HepG2 (cell line): ENCODE measurements at regions not wholly inside any gene's neighbourhood (a gene's known extent, or its start where the extent isn't known, plus 50 kb on each side); places are given as distances from the start of the nearest gene placed in this dataset.
A peak's percentile ranks its signal among the peaks of the same experiment; 100 is the strongest.

Experiments
- DNMT1 ChIP-seq: sonication (generic); formaldehyde crosslinking; IDR thresholded peaks from 2 replicates; pipeline ENCODE4 v1.5.1; 2020; ENCODE audit warnings: mild to moderate bottlenecking, missing genetic modification reagents
- DPF2 ChIP-seq: sonication (generic); formaldehyde crosslinking; IDR thresholded peaks from 2 replicates; pipeline ENCODE4 v1.4.0; 2020; ENCODE audit warnings: mild to moderate bottlenecking, low read depth, missing genetic modification reagents, borderline replicate concordance
- ELF3 ChIP-seq: IDR thresholded peaks from 2 replicates; pipeline ENCODE4 v1.6.1; 2016; ENCODE audit warnings: missing genetic modification reagents, missing compliant biosample characterization
- JUND ChIP-seq: sonication (generic); formaldehyde crosslinking; IDR thresholded peaks from 2 replicates; pipeline ENCODE4 v1.8.0; 2022; ENCODE audit warnings: mild to moderate bottlenecking, missing genetic modification reagents
- KAT8 ChIP-seq: IDR thresholded peaks from 2 replicates; pipeline ENCODE4 v1.6.1; 2016; ENCODE audit warnings: missing genetic modification reagents, missing compliant biosample characterization
- MIXL1 ChIP-seq: IDR thresholded peaks from 2 replicates; pipeline ENCODE4 v1.6.1; 2016
- MXI1 ChIP-seq: IDR thresholded peaks from 3 replicates; pipeline ENCODE4 v1.6.1; 2012; ENCODE audit warnings: low read depth, low read length, inconsistent platforms, borderline replicate concordance
- MYC ChIP-seq: sonication (generic); formaldehyde crosslinking; IDR thresholded peaks from 2 replicates; pipeline ENCODE4 v1.9.0; 2021; ENCODE audit warnings: missing genetic modification reagents, borderline replicate concordance
- PAX8 ChIP-seq: sonication (generic); formaldehyde crosslinking; IDR thresholded peaks from 2 replicates; pipeline ENCODE4 v1.8.0; 2022; ENCODE audit warnings: mild to moderate bottlenecking, missing genetic modification reagents, borderline replicate concordance
- SALL1 ChIP-seq: sonication (generic); formaldehyde crosslinking; IDR thresholded peaks from 2 replicates; pipeline ENCODE4 v1.8.0; 2022; ENCODE audit warnings: mild to moderate bottlenecking, missing genetic modification reagents
- TSC22D2 ChIP-seq: sonication (generic); formaldehyde crosslinking; IDR thresholded peaks from 2 replicates; pipeline ENCODE4 v1.5.1; 2020; ENCODE audit warnings: missing genetic modification reagents, mild to moderate bottlenecking, borderline replicate concordance
- ZFP1 ChIP-seq: IDR thresholded peaks from 2 replicates; pipeline ENCODE4 v1.6.1; 2016
- ZFX ChIP-seq: sonication (generic); formaldehyde crosslinking; IDR thresholded peaks from 2 replicates; pipeline ENCODE4 v1.4.0; 2020; ENCODE audit warnings: mild to moderate bottlenecking, low read depth, missing genetic modification reagents, moderate library complexity
- ZMYM2 ChIP-seq: sonication (generic); formaldehyde crosslinking; IDR thresholded peaks from 2 replicates; pipeline ENCODE4 v1.8.0; 2022; ENCODE audit warnings: mild to moderate bottlenecking, missing genetic modification reagents
- ZMYM3 ChIP-seq: sonication (generic); formaldehyde crosslinking; IDR thresholded peaks from 2 replicates; pipeline ENCODE4 v1.5.1; 2020; ENCODE audit warnings: mild to moderate bottlenecking, missing genetic modification reagents
- ZNF274 ChIP-seq: sonication (generic); formaldehyde crosslinking; IDR thresholded peaks from 2 replicates; pipeline ENCODE4 v1.5.1; 2020; ENCODE audit warnings: mild to moderate bottlenecking, missing genetic modification reagents
- ZNF326 ChIP-seq: sonication (generic); formaldehyde crosslinking; IDR thresholded peaks from 2 replicates; pipeline ENCODE4 v1.4.0; 2020; ENCODE audit warnings: missing genetic modification reagents, borderline replicate concordance
- ZNF570 ChIP-seq: sonication (generic); formaldehyde crosslinking; IDR thresholded peaks from 2 replicates; pipeline ENCODE4 v1.4.0; 2020; ENCODE audit warnings: mild to moderate bottlenecking, missing genetic modification reagents, borderline replicate concordance
- ZNF772 ChIP-seq: sonication (generic); formaldehyde crosslinking; IDR thresholded peaks from 2 replicates; pipeline ENCODE4 v1.5.0; 2020; ENCODE audit warnings: mild to moderate bottlenecking, missing genetic modification reagents
- TF ChIP-seq, protein P1 (sequence below): sonication (generic); formaldehyde crosslinking; IDR thresholded peaks from 2 replicates; pipeline ENCODE4 v1.5.1; 2020; ENCODE audit warnings: mild to moderate bottlenecking, missing genetic modification reagents, borderline replicate concordance
- TF ChIP-seq, protein P2 (sequence below): sonication (generic); formaldehyde crosslinking; IDR thresholded peaks from 2 replicates; pipeline ENCODE4 v1.8.1; 2022; ENCODE audit warnings: low read depth, mild to moderate bottlenecking, missing genetic modification reagents
- TF ChIP-seq, protein P3 (sequence below): sonication (generic); formaldehyde crosslinking; IDR thresholded peaks from 2 replicates; pipeline ENCODE4 v1.5.1; 2020; ENCODE audit warnings: mild to moderate bottlenecking, missing genetic modification reagents, moderate library complexity
- TF ChIP-seq, protein P4 (sequence below): sonication (generic); formaldehyde crosslinking; IDR thresholded peaks from 2 replicates; pipeline ENCODE4 v1.5.0; 2020; ENCODE audit warnings: missing genetic modification reagents

DNA sequence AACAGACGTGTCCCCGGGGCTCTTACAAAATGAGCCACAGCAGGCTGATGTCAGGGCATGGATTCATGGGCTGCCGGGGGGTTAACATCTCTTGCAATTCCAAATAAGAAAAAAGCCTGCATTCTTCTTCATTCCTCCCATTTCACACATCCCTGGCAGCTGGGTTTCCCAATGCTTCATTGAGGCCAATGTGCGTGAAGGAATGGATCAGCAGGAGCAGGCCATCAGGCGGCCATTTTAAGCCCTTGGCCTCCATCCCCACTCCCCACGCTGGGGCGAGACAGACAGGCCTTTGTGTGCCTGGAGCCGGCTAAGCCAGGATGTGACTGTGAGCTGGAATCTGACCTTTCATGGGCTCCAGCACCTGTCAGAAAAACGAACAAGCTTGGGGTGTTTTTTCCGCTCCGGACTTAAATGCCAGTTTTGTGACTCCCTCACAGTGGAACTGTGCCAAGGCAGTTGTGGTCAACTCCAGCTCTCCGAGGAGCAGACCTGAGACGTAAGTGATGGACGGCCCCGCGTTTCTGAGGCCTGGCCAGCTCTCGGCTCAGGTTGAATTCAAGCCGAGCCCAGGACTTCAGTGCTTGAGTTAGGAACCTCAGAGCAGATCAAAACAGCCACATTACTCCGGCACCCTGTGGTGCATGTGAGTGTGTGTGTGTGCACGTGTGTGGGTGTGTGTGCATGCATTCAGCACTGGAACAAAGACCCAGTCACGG is 133.1 kb downstream of the TMEM30B start (continued):
- TF ChIP-seq MYC (CRISPR knock-in tag) (0 out of 2 replicates have a peak, but pooled peaks have one; percentile 24), ELF3 (CRISPR knock-in tag) (no peak), ZMYM3 (CRISPR knock-in tag) (no peak), SALL1 (CRISPR knock-in tag) (0 out of 2 replicates have a peak, but pooled peaks have one; percentile 11), ZNF326 (CRISPR knock-in tag) (no peak), ZNF274 (CRISPR knock-in tag) (no peak), MIXL1 (no peak), JUND (CRISPR knock-in tag) (no peak), MXI1 (no peak), ZNF570 (CRISPR knock-in tag) (no peak), DNMT1 (no peak), KAT8 (CRISPR knock-in tag) (peak; percentile 34; the same call in 1 of the 2 replicates), DPF2 (CRISPR knock-in tag) (no peak), ZFP1 (no peak), PAX8 (no peak), ZNF772 (no peak), TSC22D2 (CRISPR knock-in tag) (no peak), ZFX (peak; percentile 39), ZMYM2 (CRISPR knock-in tag) (no peak)
- TF ChIP-seq, protein P1, sequence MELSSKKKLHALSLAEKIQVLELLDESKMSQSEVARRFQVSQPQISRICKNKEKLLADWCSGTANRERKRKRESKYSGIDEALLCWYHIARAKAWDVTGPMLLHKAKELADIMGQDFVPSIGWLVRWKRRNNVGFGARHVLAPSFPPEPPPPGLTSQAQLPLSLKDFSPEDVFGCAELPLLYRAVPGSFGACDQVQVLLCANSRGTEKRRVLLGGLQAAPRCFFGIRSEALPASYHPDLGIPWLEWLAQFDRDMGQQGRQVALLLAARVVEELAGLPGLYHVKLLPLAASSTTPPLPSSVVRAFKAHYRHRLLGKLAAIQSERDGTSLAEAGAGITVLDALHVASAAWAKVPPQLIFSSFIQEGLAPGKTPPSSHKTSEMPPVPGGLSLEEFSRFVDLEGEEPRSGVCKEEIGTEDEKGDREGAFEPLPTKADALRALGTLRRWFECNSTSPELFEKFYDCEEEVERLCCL (CRISPR knock-in tag): no peak
- TF ChIP-seq, protein P2, sequence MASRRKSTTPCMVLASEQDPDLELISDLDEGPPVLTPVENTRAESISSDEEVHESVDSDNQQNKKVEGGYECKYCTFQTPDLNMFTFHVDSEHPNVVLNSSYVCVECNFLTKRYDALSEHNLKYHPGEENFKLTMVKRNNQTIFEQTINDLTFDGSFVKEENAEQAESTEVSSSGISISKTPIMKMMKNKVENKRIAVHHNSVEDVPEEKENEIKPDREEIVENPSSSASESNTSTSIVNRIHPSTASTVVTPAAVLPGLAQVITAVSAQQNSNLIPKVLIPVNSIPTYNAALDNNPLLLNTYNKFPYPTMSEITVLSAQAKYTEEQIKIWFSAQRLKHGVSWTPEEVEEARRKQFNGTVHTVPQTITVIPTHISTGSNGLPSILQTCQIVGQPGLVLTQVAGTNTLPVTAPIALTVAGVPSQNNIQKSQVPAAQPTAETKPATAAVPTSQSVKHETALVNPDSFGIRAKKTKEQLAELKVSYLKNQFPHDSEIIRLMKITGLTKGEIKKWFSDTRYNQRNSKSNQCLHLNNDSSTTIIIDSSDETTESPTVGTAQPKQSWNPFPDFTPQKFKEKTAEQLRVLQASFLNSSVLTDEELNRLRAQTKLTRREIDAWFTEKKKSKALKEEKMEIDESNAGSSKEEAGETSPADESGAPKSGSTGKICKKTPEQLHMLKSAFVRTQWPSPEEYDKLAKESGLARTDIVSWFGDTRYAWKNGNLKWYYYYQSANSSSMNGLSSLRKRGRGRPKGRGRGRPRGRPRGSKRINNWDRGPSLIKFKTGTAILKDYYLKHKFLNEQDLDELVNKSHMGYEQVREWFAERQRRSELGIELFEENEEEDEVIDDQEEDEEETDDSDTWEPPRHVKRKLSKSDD: no peak
- TF ChIP-seq, protein P3, sequence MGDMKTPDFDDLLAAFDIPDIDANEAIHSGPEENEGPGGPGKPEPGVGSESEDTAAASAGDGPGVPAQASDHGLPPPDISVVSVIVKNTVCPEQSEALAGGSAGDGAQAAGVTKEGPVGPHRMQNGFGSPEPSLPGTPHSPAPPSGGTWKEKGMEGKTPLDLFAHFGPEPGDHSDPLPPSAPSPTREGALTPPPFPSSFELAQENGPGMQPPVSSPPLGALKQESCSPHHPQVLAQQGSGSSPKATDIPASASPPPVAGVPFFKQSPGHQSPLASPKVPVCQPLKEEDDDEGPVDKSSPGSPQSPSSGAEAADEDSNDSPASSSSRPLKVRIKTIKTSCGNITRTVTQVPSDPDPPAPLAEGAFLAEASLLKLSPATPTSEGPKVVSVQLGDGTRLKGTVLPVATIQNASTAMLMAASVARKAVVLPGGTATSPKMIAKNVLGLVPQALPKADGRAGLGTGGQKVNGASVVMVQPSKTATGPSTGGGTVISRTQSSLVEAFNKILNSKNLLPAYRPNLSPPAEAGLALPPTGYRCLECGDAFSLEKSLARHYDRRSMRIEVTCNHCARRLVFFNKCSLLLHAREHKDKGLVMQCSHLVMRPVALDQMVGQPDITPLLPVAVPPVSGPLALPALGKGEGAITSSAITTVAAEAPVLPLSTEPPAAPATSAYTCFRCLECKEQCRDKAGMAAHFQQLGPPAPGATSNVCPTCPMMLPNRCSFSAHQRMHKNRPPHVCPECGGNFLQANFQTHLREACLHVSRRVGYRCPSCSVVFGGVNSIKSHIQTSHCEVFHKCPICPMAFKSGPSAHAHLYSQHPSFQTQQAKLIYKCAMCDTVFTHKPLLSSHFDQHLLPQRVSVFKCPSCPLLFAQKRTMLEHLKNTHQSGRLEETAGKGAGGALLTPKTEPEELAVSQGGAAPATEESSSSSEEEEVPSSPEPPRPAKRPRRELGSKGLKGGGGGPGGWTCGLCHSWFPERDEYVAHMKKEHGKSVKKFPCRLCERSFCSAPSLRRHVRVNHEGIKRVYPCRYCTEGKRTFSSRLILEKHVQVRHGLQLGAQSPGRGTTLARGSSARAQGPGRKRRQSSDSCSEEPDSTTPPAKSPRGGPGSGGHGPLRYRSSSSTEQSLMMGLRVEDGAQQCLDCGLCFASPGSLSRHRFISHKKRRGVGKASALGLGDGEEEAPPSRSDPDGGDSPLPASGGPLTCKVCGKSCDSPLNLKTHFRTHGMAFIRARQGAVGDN: peak; percentile 55
- TF ChIP-seq, protein P4, sequence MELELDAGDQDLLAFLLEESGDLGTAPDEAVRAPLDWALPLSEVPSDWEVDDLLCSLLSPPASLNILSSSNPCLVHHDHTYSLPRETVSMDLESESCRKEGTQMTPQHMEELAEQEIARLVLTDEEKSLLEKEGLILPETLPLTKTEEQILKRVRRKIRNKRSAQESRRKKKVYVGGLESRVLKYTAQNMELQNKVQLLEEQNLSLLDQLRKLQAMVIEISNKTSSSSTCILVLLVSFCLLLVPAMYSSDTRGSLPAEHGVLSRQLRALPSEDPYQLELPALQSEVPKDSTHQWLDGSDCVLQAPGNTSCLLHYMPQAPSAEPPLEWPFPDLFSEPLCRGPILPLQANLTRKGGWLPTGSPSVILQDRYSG (CRISPR knock-in tag): no peak
